Nephron (organoid): ENCODE measurements at regions not wholly inside any gene's neighbourhood (a gene's known extent, or its start where the extent isn't known, plus 50 kb on each side); places are given as distances from the start of the nearest gene placed in this dataset.

ENCODE experiments used
- H3K27ac Mint-ChIP-seq, 3 experiments: 2 replicates each; pipeline ENCODE4 v1.8.0; 2020; ENCODE audit warnings: mixed read lengths in 3 of 3, mild to moderate bottlenecking in 2 of 3, moderate library complexity in 1 of 3
- H3K27me3 Mint-ChIP-seq: 2 replicates; pipeline ENCODE4 v1.8.0; 2021; ENCODE audit warnings: low read depth, mild to moderate bottlenecking, moderate library complexity, mixed read lengths
- H3K36me3 Mint-ChIP-seq: 2 replicates; pipeline ENCODE4 v1.8.0; 2020; ENCODE audit warnings: low read depth, mixed read lengths
- H3K4me1 Mint-ChIP-seq: 2 replicates; pipeline ENCODE4 v1.8.0; 2020; ENCODE audit warnings: mixed read lengths
- H3K4me3 Mint-ChIP-seq, 3 experiments: 2 replicates each; pipeline ENCODE4 v1.8.0; 2020; ENCODE audit warnings: mild to moderate bottlenecking in 3 of 3, mixed read lengths in 3 of 3, moderate library complexity in 2 of 3
- H3K9me3 Mint-ChIP-seq: 2 replicates; pipeline ENCODE4 v1.8.0; 2020; ENCODE audit warnings: mixed read lengths
- TF ChIP-seq, protein P1 (sequence below), 3 experiments: fragments of 200-600 bp; sonication (generic); IDR thresholded peaks; one replicate each; pipeline ENCODE4 v1.5.0; 2021; ENCODE audit warnings: antibody characterized with exemption in 3 of 3; ENCODE audit not compliant: unreplicated experiment in 3 of 3

DNA sequence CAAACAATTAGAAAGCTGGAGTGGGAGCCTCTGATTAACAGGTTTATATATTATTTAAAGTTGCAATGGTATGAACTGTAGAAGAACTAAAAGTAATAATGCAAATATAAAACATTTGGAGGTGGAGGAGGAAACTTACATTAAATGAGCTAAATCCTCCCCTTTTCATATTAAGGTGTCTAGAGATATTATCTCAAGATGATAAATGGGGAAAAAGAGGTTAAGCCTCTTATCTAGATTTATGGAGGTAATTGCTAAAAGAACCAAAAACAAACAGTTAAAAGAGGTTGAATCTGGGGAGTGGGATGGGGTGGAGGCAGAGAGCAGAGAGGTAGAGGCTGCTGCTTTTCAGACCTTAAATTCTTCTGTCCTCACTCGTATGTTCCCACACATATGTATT, 147.8 kb upstream of the SLC24A2 start:
- H3K27me3 Mint-ChIP-seq: peaks cover 31% of the 10 kb centered on the region
- H3K9me3 Mint-ChIP-seq: no peaks in the 10 kb centered on the region
- peak overlapping the region in 2 of 3 experiments; percentile 43 to 52 for H3K27ac Mint-ChIP-seq
- no peaks in the 10 kb centered on the region for H3K36me3 Mint-ChIP-seq
- H3K4me1 Mint-ChIP-seq: peaks cover 41% of the 10 kb centered on the region
- TF ChIP-seq, protein P1, sequence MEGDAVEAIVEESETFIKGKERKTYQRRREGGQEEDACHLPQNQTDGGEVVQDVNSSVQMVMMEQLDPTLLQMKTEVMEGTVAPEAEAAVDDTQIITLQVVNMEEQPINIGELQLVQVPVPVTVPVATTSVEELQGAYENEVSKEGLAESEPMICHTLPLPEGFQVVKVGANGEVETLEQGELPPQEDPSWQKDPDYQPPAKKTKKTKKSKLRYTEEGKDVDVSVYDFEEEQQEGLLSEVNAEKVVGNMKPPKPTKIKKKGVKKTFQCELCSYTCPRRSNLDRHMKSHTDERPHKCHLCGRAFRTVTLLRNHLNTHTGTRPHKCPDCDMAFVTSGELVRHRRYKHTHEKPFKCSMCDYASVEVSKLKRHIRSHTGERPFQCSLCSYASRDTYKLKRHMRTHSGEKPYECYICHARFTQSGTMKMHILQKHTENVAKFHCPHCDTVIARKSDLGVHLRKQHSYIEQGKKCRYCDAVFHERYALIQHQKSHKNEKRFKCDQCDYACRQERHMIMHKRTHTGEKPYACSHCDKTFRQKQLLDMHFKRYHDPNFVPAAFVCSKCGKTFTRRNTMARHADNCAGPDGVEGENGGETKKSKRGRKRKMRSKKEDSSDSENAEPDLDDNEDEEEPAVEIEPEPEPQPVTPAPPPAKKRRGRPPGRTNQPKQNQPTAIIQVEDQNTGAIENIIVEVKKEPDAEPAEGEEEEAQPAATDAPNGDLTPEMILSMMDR (IDR thresholded peaks at IDR 0.05; ENCODE audit: unreplicated experiment in 3 of 3): no peak
- H3K4me3 Mint-ChIP-seq: no peak overlapping the region

DNA sequence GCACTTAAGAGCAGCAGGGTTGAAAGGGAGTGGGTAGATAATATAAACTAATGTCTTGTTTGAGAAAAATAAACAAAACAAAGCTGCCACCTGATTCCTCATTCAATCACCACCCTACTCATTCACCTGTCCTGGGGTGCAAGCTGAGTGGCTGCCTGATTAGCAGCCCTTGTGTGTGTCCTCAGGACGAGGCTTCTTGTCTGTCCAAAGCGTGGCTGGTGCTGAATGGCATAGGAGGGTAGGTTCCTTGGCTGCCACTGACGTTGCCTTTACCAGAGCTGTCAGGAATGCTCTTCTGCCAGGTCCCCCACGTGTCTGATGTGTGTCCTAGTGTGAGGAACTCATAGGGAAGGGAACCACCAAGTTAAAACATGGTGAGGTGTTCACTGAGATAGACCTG, 146.6 kb upstream of the SLC24A2 start:
- H3K36me3 Mint-ChIP-seq: no peaks in the 10 kb centered on the region
- TF ChIP-seq, protein P1 (IDR thresholded peaks at IDR 0.05; ENCODE audit: unreplicated experiment in 3 of 3): no peak
- no peaks in the 10 kb centered on the region for H3K9me3 Mint-ChIP-seq
- H3K4me3 Mint-ChIP-seq: peak overlapping the region in 1 of 3 experiments; percentile 45
- peaks cover 31% of the 10 kb centered on the region for H3K4me1 Mint-ChIP-seq
- H3K27me3 Mint-ChIP-seq: peaks cover 31% of the 10 kb centered on the region
- H3K27ac Mint-ChIP-seq: no peak overlapping the region

DNA sequence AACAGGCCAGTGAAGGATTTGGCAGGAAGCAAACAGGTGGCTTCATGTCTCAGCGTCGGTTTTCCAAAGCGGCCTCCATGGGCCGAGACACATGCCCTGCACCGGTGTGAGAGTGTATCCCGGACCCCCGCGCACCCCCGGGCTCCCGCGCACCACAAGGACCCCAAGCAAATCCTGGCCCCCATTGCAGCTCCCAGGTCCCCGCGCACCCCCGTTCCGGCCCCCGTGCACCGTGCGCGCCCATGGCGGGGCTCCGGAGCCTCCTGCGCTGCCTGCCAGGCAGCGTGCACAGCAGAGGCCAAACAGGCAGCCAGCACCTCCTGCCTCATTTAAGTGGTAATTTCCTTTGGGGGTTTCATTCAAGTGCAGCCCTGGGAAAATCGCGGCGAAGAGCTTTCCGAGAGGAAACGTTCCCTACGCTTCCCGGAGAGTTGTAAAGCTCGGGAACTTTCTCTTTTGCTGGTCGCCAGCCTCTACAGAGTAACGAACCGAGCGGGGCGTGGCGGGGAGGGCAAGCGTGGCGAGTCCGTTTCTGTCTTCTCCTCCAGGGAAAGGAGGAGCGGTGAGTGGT, 145.5 kb upstream of the SLC24A2 start:
- Mint-ChIP-seq H3K27me3 (peaks cover 31% of the 10 kb centered on the region), H3K27ac (peak overlapping the region in 2 of 3 experiments; percentile 37 to 63), H3K9me3 (no peaks in the 10 kb centered on the region), H3K36me3 (no peaks in the 10 kb centered on the region), H3K4me3 (peak overlapping the region; percentile 78 to 90 (median 86)), H3K4me1 (peaks cover 22% of the 10 kb centered on the region)
- TF ChIP-seq, protein P1 (IDR thresholded peaks at IDR 0.05; ENCODE audit: unreplicated experiment in 3 of 3): no peak

DNA sequence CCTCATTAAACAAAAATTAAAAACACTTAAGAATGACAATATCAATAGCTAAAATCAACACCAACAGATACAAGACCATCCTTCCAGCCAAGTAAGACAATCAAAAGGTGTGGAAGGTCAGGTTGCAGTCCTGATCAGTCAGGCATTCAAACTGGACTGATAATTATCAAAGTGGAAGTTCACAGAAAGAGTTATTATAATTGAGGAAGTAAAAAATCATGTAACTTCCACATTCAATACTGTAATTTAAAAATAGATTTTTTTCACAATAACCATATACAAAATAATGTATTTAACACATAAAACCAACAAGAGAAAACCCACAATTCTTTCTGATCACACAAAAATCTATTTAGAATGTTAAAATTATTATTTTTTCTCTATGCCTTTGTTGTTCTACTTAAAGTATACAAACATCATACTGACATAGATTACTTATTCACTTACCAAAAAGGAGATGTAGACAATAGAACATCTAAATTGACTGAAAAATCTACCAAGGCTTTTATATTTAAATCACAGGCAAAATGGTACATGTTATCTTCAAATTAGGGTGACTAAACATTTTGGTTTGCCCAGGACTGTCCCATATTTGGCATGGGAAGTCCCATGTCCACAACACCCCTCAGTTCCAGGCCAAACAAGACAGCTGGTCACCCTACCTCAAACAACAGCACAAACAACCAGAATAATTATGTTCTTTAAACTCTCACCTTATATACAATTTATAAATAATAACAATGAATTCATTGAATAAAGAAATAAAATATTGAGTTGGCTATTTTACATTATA, 142.5 kb upstream of the SLC24A2 start:
- H3K36me3 Mint-ChIP-seq: no peaks in the 10 kb centered on the region
- H3K4me1 Mint-ChIP-seq: peaks cover 25% of the 10 kb centered on the region
- H3K4me3 Mint-ChIP-seq: no peak overlapping the region
- TF ChIP-seq, protein P1 (IDR thresholded peaks at IDR 0.05; ENCODE audit: unreplicated experiment in 3 of 3): no peak
- H3K27ac Mint-ChIP-seq: no peak overlapping the region
- H3K27me3 Mint-ChIP-seq: peaks cover 28% of the 10 kb centered on the region
- no peaks in the 10 kb centered on the region for H3K9me3 Mint-ChIP-seq

DNA sequence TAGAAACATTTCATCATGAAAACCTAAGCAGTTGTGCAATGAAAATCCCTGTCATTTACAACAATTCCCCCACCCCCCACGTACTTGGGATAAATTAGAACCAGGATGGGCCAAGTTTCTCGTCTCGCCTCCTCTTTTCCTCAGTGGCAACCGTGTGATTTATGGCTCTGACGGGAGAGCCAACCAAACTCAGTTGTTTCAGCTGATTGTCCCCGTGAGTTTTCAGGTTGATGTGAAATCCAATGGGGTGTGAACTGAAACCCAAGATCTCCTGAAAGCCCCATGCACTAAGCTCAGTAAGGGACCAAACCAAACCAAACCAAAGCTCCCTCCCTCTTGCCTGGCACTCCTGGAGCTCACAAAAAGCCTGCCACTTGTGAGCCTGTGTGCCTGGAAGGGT, 138.7 kb upstream of the SLC24A2 start:
- Mint-ChIP-seq H3K4me1 (peaks cover 14% of the 10 kb centered on the region), H3K27me3 (peaks cover 22% of the 10 kb centered on the region), H3K4me3 (peak overlapping the region in 2 of 3 experiments; percentile 43 to 45), H3K9me3 (no peaks in the 10 kb centered on the region), H3K27ac (peak overlapping the region in 1 of 3 experiments; percentile 55), H3K36me3 (no peaks in the 10 kb centered on the region)
- TF ChIP-seq, protein P1 (IDR thresholded peaks at IDR 0.05; ENCODE audit: unreplicated experiment in 3 of 3): no peak
